ENCODE measurements at regions not wholly inside any gene's neighbourhood (a gene's known extent, or its start where the extent isn't known, plus 50 kb on each side); places are given as distances from the start of the nearest gene placed in this dataset.

DNA sequence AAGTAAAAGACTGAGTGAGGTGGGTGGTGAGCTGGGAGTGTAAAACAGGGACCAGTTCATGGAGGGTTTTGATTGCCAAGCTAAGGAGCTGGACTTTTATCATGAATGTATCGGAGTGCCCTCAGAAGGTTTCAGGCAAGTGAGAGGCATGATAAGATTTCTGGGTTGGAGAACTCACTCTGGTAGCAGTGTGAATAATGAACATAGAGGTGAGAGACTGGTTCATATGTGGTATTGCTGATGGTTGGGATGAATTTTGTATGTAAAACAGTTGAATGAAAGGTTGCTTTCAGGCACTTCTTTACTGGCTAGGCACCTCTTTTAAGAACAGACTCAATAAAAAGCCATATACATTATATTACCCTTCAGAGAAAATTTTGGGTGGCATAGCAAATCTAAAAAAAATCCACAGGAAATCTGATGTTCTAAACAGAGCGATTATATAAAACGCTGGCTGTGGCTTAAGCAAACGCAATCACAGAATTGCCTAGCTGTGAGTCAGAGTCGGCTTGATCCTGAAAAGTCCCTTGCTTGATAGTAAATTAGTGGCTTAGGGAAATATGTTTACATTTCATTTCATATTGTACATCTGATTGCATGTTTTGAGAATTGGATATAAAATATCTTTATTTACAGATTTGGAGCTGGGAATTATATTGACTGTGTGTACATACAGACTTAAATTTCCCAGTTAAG is 92.9 kb upstream of the HDAC9 start:
- H3K27me3 Mint-ChIP-seq: peaks cover 0 to 4% of the 10 kb centered on the region in 2 donors
- H3K4me3 Mint-ChIP-seq: no peak overlapping the region
- POLR2A ChIA-PET: no interaction called here

DNA sequence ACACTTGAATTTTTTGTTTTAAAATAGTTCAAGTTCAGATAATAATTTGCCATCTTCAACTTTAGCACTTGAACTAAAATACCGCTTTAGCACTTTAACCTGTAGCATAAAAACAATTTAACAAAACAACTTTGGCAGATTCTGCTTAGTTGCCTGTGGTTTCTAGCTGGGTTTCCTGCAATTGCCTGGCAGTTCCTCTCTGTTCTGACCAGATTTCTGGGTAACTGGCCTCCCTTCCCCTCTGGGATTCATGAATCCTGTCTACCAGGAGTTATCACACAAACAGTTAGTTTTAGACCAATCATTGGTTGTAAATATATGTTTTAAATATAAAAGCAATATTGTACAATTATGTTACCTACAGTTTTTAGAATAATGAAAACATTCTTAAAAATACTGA is 89.8 kb upstream of the HDAC9 start:
- no peaks in the 10 kb centered on the region for H3K36me3 ChIP-seq (ENCODE audit: control insufficient read depth in 2 of 2, extremely low read depth in 1 of 2, insufficient read depth in 1 of 2, low read length in 1 of 2)
- DNase-seq: no peak
- ChIA-PET POLR2A (no interaction called here), CTCF (no interaction called here)
- no peak overlapping the region for H3K27ac ChIP-seq (ENCODE audit: low read length)
- no peak for ATAC-seq (replicated peaks in 1 of 4)
- Mint-ChIP-seq H3K4me1 (peaks cover 0 to 3% (median 0%) of the 10 kb centered on the region in 3 donors), H3K9me3 (no peaks in the 10 kb centered on the region), H3K36me3 (no peaks in the 10 kb centered on the region), H3K27ac (no peak overlapping the region), H3K27me3 (no peaks in the 10 kb centered on the region), H3K4me3 (no peak overlapping the region)
- WGBS (ENCODE audit: insufficient coverage): no CpG with 5 or more reads among the region's 1 CpG
- H3K27me3 ChIP-seq (replicated peaks in 1 of 2; ENCODE audit: control insufficient read depth in 2 of 2, extremely low read depth in 1 of 2, insufficient read depth in 2 of 2, low read length in 1 of 2): no peaks in the 10 kb centered on the region
- no peaks in the 10 kb centered on the region for H3K4me1 ChIP-seq (ENCODE audit: control insufficient read depth in 1 of 2, extremely low read depth in 1 of 2, insufficient read depth in 2 of 2, low read length in 2 of 2)
- no peaks in the 10 kb centered on the region for H3K9me3 ChIP-seq
- H3K4me3 ChIP-seq (ENCODE audit: control insufficient read depth in 1 of 2, extremely low read depth in 1 of 2, low read length in 1 of 2): no peak overlapping the region

More for the DNA sequence above, 92.9 kb upstream of the HDAC9 start:
- Mint-ChIP-seq H3K36me3 (no peaks in the 10 kb centered on the region), H3K4me1 (peaks cover 0 to 6% (median 0%) of the 10 kb centered on the region in 3 donors), H3K27ac (no peak overlapping the region), H3K9me3 (no peaks in the 10 kb centered on the region)
- H3K9me3 ChIP-seq: no peaks in the 10 kb centered on the region
- H3K36me3 ChIP-seq (ENCODE audit: control insufficient read depth in 2 of 2, extremely low read depth in 1 of 2, insufficient read depth in 1 of 2, low read length in 1 of 2): no peaks in the 10 kb centered on the region
- no peak overlapping the region for H3K4me3 ChIP-seq (ENCODE audit: control insufficient read depth in 1 of 2, extremely low read depth in 1 of 2, low read length in 1 of 2)
- ATAC-seq (replicated peaks in 1 of 4) (no peak), DNase-seq (no peak)
- 100% methylated on average over 1 of the region's 5 CpGs for WGBS (ENCODE audit: insufficient coverage)
- no peaks in the 10 kb centered on the region for H3K27me3 ChIP-seq (replicated peaks in 1 of 2; ENCODE audit: control insufficient read depth in 2 of 2, extremely low read depth in 1 of 2, insufficient read depth in 2 of 2, low read length in 1 of 2)
- no peak overlapping the region for H3K27ac ChIP-seq (ENCODE audit: low read length)
- CTCF ChIA-PET: no interaction called here
- H3K4me1 ChIP-seq (ENCODE audit: control insufficient read depth in 1 of 2, extremely low read depth in 1 of 2, insufficient read depth in 2 of 2, low read length in 2 of 2): no peaks in the 10 kb centered on the region

DNA sequence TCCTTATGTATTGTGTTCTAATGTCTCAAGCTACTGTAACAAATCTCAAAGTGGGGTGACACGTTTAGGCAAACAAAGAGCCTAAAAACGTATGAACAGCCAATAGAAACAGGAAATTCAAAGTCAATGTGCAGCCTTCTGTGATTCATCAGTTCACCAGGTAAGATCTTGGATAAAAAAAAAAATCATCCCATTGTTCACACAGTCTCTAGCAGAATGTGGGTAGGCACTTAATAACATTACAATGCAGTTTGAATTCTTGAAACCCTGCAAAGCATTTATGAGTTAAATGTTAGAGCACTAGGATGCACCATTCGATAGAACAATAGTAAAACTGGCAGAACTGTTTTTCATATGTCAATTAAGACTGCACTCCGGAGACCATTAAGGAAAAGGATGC is 88.2 kb upstream of the HDAC9 start:
- Mint-ChIP-seq H3K36me3 (no peaks in the 10 kb centered on the region), H3K27ac (no peak overlapping the region), H3K9me3 (no peaks in the 10 kb centered on the region), H3K27me3 (no peaks in the 10 kb centered on the region), H3K4me1 (peaks cover 0 to 3% (median 0%) of the 10 kb centered on the region in 3 donors), H3K4me3 (no peak overlapping the region)
- Histone ChIP-seq H3K36me3 (ENCODE audit: control insufficient read depth in 2 of 2, extremely low read depth in 1 of 2, insufficient read depth in 1 of 2, low read length in 1 of 2) (no peaks in the 10 kb centered on the region), H3K4me3 (ENCODE audit: control insufficient read depth in 1 of 2, extremely low read depth in 1 of 2, low read length in 1 of 2) (no peak overlapping the region), H3K4me1 (ENCODE audit: control insufficient read depth in 1 of 2, extremely low read depth in 1 of 2, insufficient read depth in 2 of 2, low read length in 2 of 2) (no peaks in the 10 kb centered on the region), H3K9me3 (no peaks in the 10 kb centered on the region), H3K27me3 (replicated peaks in 1 of 2; ENCODE audit: control insufficient read depth in 2 of 2, extremely low read depth in 1 of 2, insufficient read depth in 2 of 2, low read length in 1 of 2) (no peaks in the 10 kb centered on the region), H3K27ac (ENCODE audit: low read length) (no peak overlapping the region)
- WGBS (ENCODE audit: insufficient coverage): 47% methylated on average over 3 of the region's 4 CpGs
- no peak for ATAC-seq (replicated peaks in 1 of 4)
- ChIA-PET POLR2A (interaction anchor here in 1 of 2 donors (0.7 kb wide), 1 partner anchor 119 kb away, joined by 7 read pairs; no protein-coding TSS in a partner anchor), CTCF (interaction anchor here in 1 of 2 donors (0.7 kb wide), 1 partner anchor 135 kb away, joined by 3 read pairs; no protein-coding TSS in a partner anchor)
- DNase-seq: no peak

DNA sequence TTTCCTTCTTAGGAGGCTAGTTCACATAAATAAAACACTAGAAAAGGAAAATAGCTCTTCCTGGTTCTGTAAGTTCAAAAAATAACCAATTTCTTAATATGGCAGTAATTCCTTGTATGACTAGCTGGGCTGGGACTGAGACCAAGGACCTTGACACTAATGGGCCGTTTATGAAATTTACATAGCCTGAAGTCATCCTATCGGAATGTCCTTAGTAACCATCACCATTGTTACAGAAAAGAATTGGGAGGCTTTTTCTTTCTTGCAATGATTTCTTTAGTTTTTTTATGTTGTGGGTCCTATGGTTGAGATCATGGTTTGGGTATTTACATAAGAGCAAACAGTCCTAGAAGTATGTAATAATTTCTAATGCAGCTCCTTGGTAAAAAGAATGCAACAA is 87.1 kb upstream of the HDAC9 start:
- ATAC-seq (replicated peaks in 1 of 4): no peak
- no peak overlapping the region for H3K27ac ChIP-seq (ENCODE audit: low read length)
- whole genome bisulfite sequencing (ENCODE audit: insufficient coverage): no CpG with 5 or more reads among the region's 2 CpGs
- H3K27me3 Mint-ChIP-seq: no peaks in the 10 kb centered on the region
- no peaks in the 10 kb centered on the region for H3K4me1 ChIP-seq (ENCODE audit: control insufficient read depth in 1 of 2, extremely low read depth in 1 of 2, insufficient read depth in 2 of 2, low read length in 2 of 2)
- H3K9me3 Mint-ChIP-seq: no peaks in the 10 kb centered on the region
- CTCF ChIA-PET: no interaction called here
- H3K27ac Mint-ChIP-seq: no peak overlapping the region
- H3K36me3 ChIP-seq (ENCODE audit: control insufficient read depth in 2 of 2, extremely low read depth in 1 of 2, insufficient read depth in 1 of 2, low read length in 1 of 2): no peaks in the 10 kb centered on the region
- peaks cover 0 to 3% (median 0%) of the 10 kb centered on the region in 3 donors for H3K4me1 Mint-ChIP-seq
- H3K4me3 Mint-ChIP-seq: no peak overlapping the region
- no peak for DNase-seq
- H3K9me3 ChIP-seq: no peaks in the 10 kb centered on the region
- no peaks in the 10 kb centered on the region for H3K36me3 Mint-ChIP-seq
- no peaks in the 10 kb centered on the region for H3K27me3 ChIP-seq (replicated peaks in 1 of 2; ENCODE audit: control insufficient read depth in 2 of 2, extremely low read depth in 1 of 2, insufficient read depth in 2 of 2, low read length in 1 of 2)
- no peak overlapping the region for H3K4me3 ChIP-seq (ENCODE audit: control insufficient read depth in 1 of 2, extremely low read depth in 1 of 2, low read length in 1 of 2)
- POLR2A ChIA-PET: no interaction called here

DNA sequence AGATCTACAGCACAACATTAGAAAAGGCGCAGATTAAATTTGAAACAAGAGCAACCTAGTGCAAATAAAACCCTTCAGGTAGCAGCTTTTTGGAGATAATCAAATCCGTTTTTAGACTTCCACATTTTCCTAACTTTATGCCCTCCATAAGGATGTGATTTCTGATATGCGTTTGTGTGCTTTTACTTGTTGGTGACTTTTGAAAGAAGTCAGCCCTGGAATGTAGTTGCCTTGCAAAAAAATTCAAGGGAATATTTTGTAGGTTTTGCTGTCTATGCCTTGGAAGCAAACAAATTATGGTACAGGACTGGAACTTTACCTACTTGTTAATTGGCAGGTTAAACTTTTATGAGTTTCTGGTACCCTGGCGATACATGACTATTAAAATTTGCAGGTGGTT is 86.7 kb upstream of the HDAC9 start:
- H3K4me1 Mint-ChIP-seq: peaks cover 0 to 3% (median 0%) of the 10 kb centered on the region in 3 donors
- POLR2A ChIA-PET: no interaction called here

DNA sequence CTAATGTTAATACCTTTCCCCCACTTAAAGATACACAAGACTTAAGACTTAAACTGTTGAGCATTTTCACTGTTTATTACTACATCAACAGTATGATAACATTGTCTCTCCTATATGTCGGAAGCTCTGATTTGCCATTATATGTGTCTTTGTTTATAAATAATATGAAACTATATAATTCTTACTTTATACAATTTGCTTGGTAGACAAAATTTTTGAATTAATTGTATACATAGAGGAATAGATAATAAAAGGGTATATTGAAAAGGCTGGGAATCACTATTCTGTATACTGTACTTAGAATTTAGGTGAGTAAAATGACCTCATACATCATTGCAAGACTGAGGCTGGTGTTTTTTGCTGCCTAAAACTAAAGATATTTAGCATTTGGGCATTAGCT is 82.1 kb upstream of the HDAC9 start:
- Mint-ChIP-seq H3K27ac (no peak overlapping the region), H3K4me3 (no peak overlapping the region), H3K4me1 (no peaks in the 10 kb centered on the region), H3K36me3 (no peaks in the 10 kb centered on the region), H3K9me3 (no peaks in the 10 kb centered on the region), H3K27me3 (peaks cover 0 to 4% of the 10 kb centered on the region in 2 donors)
- DNase-seq: no peak
- WGBS (ENCODE audit: insufficient coverage): no CpG with 5 or more reads among the region's 1 CpG
- Histone ChIP-seq H3K36me3 (ENCODE audit: control insufficient read depth in 2 of 2, extremely low read depth in 1 of 2, insufficient read depth in 1 of 2, low read length in 1 of 2) (no peaks in the 10 kb centered on the region), H3K4me1 (ENCODE audit: control insufficient read depth in 1 of 2, extremely low read depth in 1 of 2, insufficient read depth in 2 of 2, low read length in 2 of 2) (no peaks in the 10 kb centered on the region), H3K4me3 (ENCODE audit: control insufficient read depth in 1 of 2, extremely low read depth in 1 of 2, low read length in 1 of 2) (no peak overlapping the region), H3K27me3 (replicated peaks in 1 of 2; ENCODE audit: control insufficient read depth in 2 of 2, extremely low read depth in 1 of 2, insufficient read depth in 2 of 2, low read length in 1 of 2) (no peaks in the 10 kb centered on the region), H3K27ac (ENCODE audit: low read length) (no peak overlapping the region), H3K9me3 (no peaks in the 10 kb centered on the region)
- POLR2A ChIA-PET: no interaction called here
- CTCF ChIA-PET: no interaction called here
- no peak for ATAC-seq (replicated peaks in 1 of 4)

More for the DNA sequence above, 86.7 kb upstream of the HDAC9 start:
- H3K27ac Mint-ChIP-seq: no peak overlapping the region
- no peaks in the 10 kb centered on the region for H3K36me3 ChIP-seq (ENCODE audit: control insufficient read depth in 2 of 2, extremely low read depth in 1 of 2, insufficient read depth in 1 of 2, low read length in 1 of 2)
- ATAC-seq (replicated peaks in 1 of 4): no peak
- H3K27me3 ChIP-seq (replicated peaks in 1 of 2; ENCODE audit: control insufficient read depth in 2 of 2, extremely low read depth in 1 of 2, insufficient read depth in 2 of 2, low read length in 1 of 2): no peaks in the 10 kb centered on the region
- DNase-seq: no peak
- H3K4me3 Mint-ChIP-seq: no peak overlapping the region
- CTCF ChIA-PET: no interaction called here
- 100% methylated on average over 1 of the region's 4 CpGs for WGBS (ENCODE audit: insufficient coverage)
- no peaks in the 10 kb centered on the region for H3K9me3 Mint-ChIP-seq
- no peaks in the 10 kb centered on the region for H3K4me1 ChIP-seq (ENCODE audit: control insufficient read depth in 1 of 2, extremely low read depth in 1 of 2, insufficient read depth in 2 of 2, low read length in 2 of 2)
- no peaks in the 10 kb centered on the region for H3K36me3 Mint-ChIP-seq
- no peaks in the 10 kb centered on the region for H3K9me3 ChIP-seq
- H3K27ac ChIP-seq (ENCODE audit: low read length): no peak overlapping the region
- H3K4me3 ChIP-seq (ENCODE audit: control insufficient read depth in 1 of 2, extremely low read depth in 1 of 2, low read length in 1 of 2): no peak overlapping the region
- H3K27me3 Mint-ChIP-seq: no peaks in the 10 kb centered on the region
